SU-DHL-6 (cell line): ENCODE measurements at regions not wholly inside any gene's neighbourhood (a gene's known extent, or its start where the extent isn't known, plus 50 kb on each side); places are given as distances from the start of the nearest gene placed in this dataset.

Experiments
- H2AFZ ChIP-seq: fragments of 200-600 bp; sonication (generic); 2 replicates; pipeline ENCODE4 v1.6.1; 2014; ENCODE audit warnings: low read depth, mild to moderate bottlenecking, moderate library complexity, mixed read lengths, antibody characterized with exemption, low read length; ENCODE audit not compliant: severe bottlenecking
- H3F3A ChIP-seq: fragments of 200-600 bp; shearing (Covaris generic); 2 replicates; pipeline ENCODE4 v1.6.0; 2016; ENCODE audit warnings: antibody characterized with exemption, mild to moderate bottlenecking; ENCODE audit not compliant: insufficient read depth
- H3K27ac ChIP-seq: fragments of 200-600 bp; sonication (generic); 2 replicates; pipeline ENCODE4 v1.5.1; 2016; ENCODE audit warnings: low read depth, mild to moderate bottlenecking, low read length, moderate library complexity, mixed read lengths
- H3K27me3 ChIP-seq: fragments of 200-600 bp; sonication (generic), shearing (Covaris generic); 2 replicates; pipeline ENCODE4 v1.6.0; 2014; ENCODE audit warnings: mild to moderate bottlenecking, low read length
- H3K36me3 ChIP-seq: fragments of 200-600 bp; sonication (generic); 2 replicates; pipeline ENCODE4 v1.6.1; 2014; ENCODE audit warnings: mild to moderate bottlenecking, low read length, mixed read lengths
- H3K4me2 ChIP-seq: fragments of 300-600, 200-600 bp; shearing (Covaris generic), sonication (generic); 2 replicates; pipeline ENCODE4 v1.6.0; 2014; ENCODE audit warnings: low read length, low read depth, mild to moderate bottlenecking; ENCODE audit not compliant: poor library complexity, severe bottlenecking
- H3K4me3 ChIP-seq: fragments of 200-600 bp; sonication (generic); 2 replicates; pipeline ENCODE4 v1.5.1; 2014; ENCODE audit warnings: antibody characterized with exemption, low read length, mild to moderate bottlenecking, mixed read lengths; ENCODE audit not compliant: insufficient read depth, poor library complexity, severe bottlenecking
- H3K79me2 ChIP-seq: fragments of 200-600 bp; sonication (generic); 2 replicates; pipeline ENCODE4 v1.6.1; 2014; ENCODE audit warnings: mild to moderate bottlenecking, low read length, moderate library complexity; ENCODE audit not compliant: insufficient read depth
- H3K9ac ChIP-seq: fragments of 200-600 bp; sonication (generic); 2 replicates; pipeline ENCODE4 v1.7.0; 2014; ENCODE audit warnings: mild to moderate bottlenecking, low read length
- H3K9me2 ChIP-seq: fragments of 200-600 bp; sonication (generic); replicated peaks from 2 replicates; pipeline ENCODE4 v1.6.1; 2014; ENCODE audit warnings: low read length; ENCODE audit not compliant: insufficient read depth
- H3K9me3 ChIP-seq: fragments of 200-600 bp; sonication (generic); 2 replicates; pipeline ENCODE4 v1.6.1; 2014; ENCODE audit warnings: low read length, mixed read lengths; ENCODE audit not compliant: insufficient read depth
- H4K20me1 ChIP-seq: fragments of 200-600 bp; sonication (generic); 2 replicates; pipeline ENCODE4 v1.6.1; 2014; ENCODE audit warnings: low read depth, mild to moderate bottlenecking, antibody characterized with exemption, low read length, moderate library complexity, mixed read lengths
- CTCF ChIP-seq: fragments of 200-600 bp; sonication (generic); IDR thresholded peaks from one replicate; pipeline ENCODE4 v1.5.1; 2017; ENCODE audit warnings: antibody characterized with exemption, mild to moderate bottlenecking, low read length, moderate library complexity; ENCODE audit not compliant: insufficient read depth, poor library complexity, severe bottlenecking
- EZH2phosphoT487 ChIP-seq: fragments of 200-600 bp; sonication (generic), shearing (Covaris generic); conservative IDR thresholded peaks from 2 replicates; pipeline ENCODE4 v1.6.1; 2018; ENCODE audit warnings: mild to moderate bottlenecking, antibody characterized with exemption, low read length, moderate library complexity, mixed read lengths

GRCh38 chr3:68239542-68239941 lies 585.1 kb upstream of the SUCLG2 start:
- no peak overlapping the region for H3K27ac ChIP-seq

GRCh38 chr3:68234076-68234780 lies 579.8 kb upstream of the SUCLG2 start:
- H3K27me3 ChIP-seq, result no peaks in the 10 kb centered on the region
- H3K9me2 ChIP-seq, result no peaks in the 10 kb centered on the region
- no peak overlapping the region for H3K4me3 ChIP-seq
- no peak overlapping the region for H3K4me2 ChIP-seq
- no peaks in the 10 kb centered on the region for H3K79me2 ChIP-seq
- H2AFZ ChIP-seq, result no peak overlapping the region
- no peaks in the 10 kb centered on the region for H3K9me3 ChIP-seq
- no peaks in the 10 kb centered on the region for H4K20me1 ChIP-seq
- no peaks in the 10 kb centered on the region for H3F3A ChIP-seq
- no peaks in the 10 kb centered on the region for H3K36me3 ChIP-seq
- TF ChIP-seq CTCF (no peak), EZH2phosphoT487 (no peak)
- no peak overlapping the region for H3K27ac ChIP-seq
- no peak overlapping the region for H3K9ac ChIP-seq

More at GRCh38 chr3:68239542-68239941, 585.1 kb upstream of the SUCLG2 start:
- H3K4me2 ChIP-seq, result no peak overlapping the region
- no peaks in the 10 kb centered on the region for H3F3A ChIP-seq
- no peaks in the 10 kb centered on the region for H3K27me3 ChIP-seq
- H4K20me1 ChIP-seq, result 0 out of 2 replicates have a peak, but pooled peaks cover 2% of the 10 kb centered on the region
- no peak overlapping the region for H3K9ac ChIP-seq
- no peaks in the 10 kb centered on the region for H3K79me2 ChIP-seq
- H3K36me3 ChIP-seq, result no peaks in the 10 kb centered on the region
- H3K4me3 ChIP-seq, result no peak overlapping the region
- TF ChIP-seq EZH2phosphoT487 (no peak), CTCF (no peak)
- no peak overlapping the region for H2AFZ ChIP-seq
- no peaks in the 10 kb centered on the region for H3K9me2 ChIP-seq
- H3K9me3 ChIP-seq, result no peaks in the 10 kb centered on the region

GRCh38 chr3:68228856-68229255 lies 574.4 kb upstream of the SUCLG2 start:
- Histone ChIP-seq H3K9me3 (no peaks in the 10 kb centered on the region), H3K79me2 (no peaks in the 10 kb centered on the region), H3K4me2 (no peak overlapping the region), H2AFZ (no peak overlapping the region), H3K4me3 (no peak overlapping the region), H3K9me2 (no peaks in the 10 kb centered on the region), H3K27me3 (no peaks in the 10 kb centered on the region), H3K9ac (no peak overlapping the region), H3K36me3 (no peaks in the 10 kb centered on the region), H4K20me1 (no peaks in the 10 kb centered on the region), H3F3A (no peaks in the 10 kb centered on the region), H3K27ac (no peak overlapping the region)
- TF ChIP-seq EZH2phosphoT487, result no peak
- no peak for TF ChIP-seq CTCF
